ENCODE measurements at regions not wholly inside any gene's neighbourhood (a gene's known extent, or its start where the extent isn't known, plus 50 kb on each side); places are given as distances from the start of the nearest gene placed in this dataset.

DNA sequence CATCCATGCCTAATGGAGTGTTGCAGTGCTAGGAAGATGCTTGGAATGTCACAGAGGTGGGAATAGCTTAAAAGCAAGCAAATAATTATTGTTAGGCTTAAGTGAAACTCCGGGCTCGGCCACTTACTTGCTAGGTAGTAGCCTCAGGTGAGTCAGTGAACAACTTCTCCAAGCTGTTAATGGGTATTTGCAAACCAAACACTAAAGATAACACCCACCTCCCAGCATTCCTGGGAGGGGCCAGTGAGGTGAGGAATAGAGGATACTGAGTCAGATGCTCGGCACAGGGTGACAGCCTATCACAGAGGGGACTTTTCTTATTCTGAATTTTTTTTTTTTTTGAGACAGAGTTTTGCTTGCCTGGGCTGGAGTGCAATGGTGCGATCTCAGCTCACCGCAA lies 151.2 kb upstream of the RFLNA start:
- TF ChIP-seq, protein P1, sequence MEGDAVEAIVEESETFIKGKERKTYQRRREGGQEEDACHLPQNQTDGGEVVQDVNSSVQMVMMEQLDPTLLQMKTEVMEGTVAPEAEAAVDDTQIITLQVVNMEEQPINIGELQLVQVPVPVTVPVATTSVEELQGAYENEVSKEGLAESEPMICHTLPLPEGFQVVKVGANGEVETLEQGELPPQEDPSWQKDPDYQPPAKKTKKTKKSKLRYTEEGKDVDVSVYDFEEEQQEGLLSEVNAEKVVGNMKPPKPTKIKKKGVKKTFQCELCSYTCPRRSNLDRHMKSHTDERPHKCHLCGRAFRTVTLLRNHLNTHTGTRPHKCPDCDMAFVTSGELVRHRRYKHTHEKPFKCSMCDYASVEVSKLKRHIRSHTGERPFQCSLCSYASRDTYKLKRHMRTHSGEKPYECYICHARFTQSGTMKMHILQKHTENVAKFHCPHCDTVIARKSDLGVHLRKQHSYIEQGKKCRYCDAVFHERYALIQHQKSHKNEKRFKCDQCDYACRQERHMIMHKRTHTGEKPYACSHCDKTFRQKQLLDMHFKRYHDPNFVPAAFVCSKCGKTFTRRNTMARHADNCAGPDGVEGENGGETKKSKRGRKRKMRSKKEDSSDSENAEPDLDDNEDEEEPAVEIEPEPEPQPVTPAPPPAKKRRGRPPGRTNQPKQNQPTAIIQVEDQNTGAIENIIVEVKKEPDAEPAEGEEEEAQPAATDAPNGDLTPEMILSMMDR (IDR thresholded peaks at IDR 0.05; ENCODE audit: insufficient read depth, low read depth, low read length), result no peak
- no peak for TF ChIP-seq EZH2 (IDR thresholded peaks at IDR 0.05; ENCODE audit: insufficient read depth, low read length)
